ENCODE measurements at regions not wholly inside any gene's neighbourhood (a gene's known extent, or its start where the extent isn't known, plus 50 kb on each side); places are given as distances from the start of the nearest gene placed in this dataset.

- Mint-ChIP-seq H3K36me3 (ENCODE audit: low read depth) (no peaks in the 10 kb centered on the region), H3K9me3 (no peaks in the 10 kb centered on the region), H3K4me3 (no peak overlapping the region), H3K27me3 (ENCODE audit: insufficient read depth) (no peaks in the 10 kb centered on the region), H3K4me1 (ENCODE audit: low read depth) (no peaks in the 10 kb centered on the region), H3K27ac (no peak overlapping the region)
- no peak for DNase-seq (ENCODE audit: low spot score)
- intact Hi-C loops (cut with micrococcal nuclease): no loop called here
Observed at GRCh38 chr3:84082726-84083125, 876.1 kb upstream of the CADM2 start.

GRCh38 chr3:84092907-84093306 is 865.9 kb upstream of the CADM2 start:
- Mint-ChIP-seq H3K27me3 (ENCODE audit: insufficient read depth) (no peaks in the 10 kb centered on the region), H3K4me3 (no peak overlapping the region), H3K36me3 (ENCODE audit: low read depth) (no peaks in the 10 kb centered on the region), H3K9me3 (no peaks in the 10 kb centered on the region), H3K4me1 (ENCODE audit: low read depth) (no peaks in the 10 kb centered on the region), H3K27ac (no peak overlapping the region)
- no peak for DNase-seq (ENCODE audit: low spot score)
- intact Hi-C loops (cut with micrococcal nuclease): no loop called here

- Mint-ChIP-seq H3K27me3 (ENCODE audit: insufficient read depth) (no peaks in the 10 kb centered on the region), H3K9me3 (peaks cover 4% of the 10 kb centered on the region), H3K27ac (no peak overlapping the region), H3K4me1 (ENCODE audit: low read depth) (no peaks in the 10 kb centered on the region), H3K4me3 (no peak overlapping the region), H3K36me3 (ENCODE audit: low read depth) (no peaks in the 10 kb centered on the region)
- no peak for DNase-seq (ENCODE audit: low spot score)
- intact Hi-C loops (cut with micrococcal nuclease): no loop called here
Observed at GRCh38 chr3:84096188-84096587, 862.6 kb upstream of the CADM2 start.

DNA sequence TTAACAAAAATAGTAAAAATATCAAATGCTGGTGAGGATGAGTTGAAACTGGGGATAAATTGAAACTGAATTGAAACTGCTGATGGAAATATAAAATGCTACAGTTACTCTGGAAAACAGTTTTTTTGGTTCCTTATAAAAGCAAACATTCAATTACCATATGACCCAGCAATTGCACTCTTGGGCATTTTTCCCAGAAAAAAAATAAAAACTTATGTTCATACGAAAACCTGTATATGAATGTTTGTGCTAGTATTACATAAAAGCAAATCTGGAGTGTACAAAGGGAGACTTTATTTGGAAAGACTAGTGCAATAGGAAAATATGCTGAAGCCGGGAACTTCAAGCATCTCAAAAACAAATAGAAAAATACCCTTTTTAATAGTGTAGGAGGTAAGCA is 857.9 kb upstream of the CADM2 start:
- H3K4me1 Mint-ChIP-seq (ENCODE audit: low read depth): no peaks in the 10 kb centered on the region

DNA sequence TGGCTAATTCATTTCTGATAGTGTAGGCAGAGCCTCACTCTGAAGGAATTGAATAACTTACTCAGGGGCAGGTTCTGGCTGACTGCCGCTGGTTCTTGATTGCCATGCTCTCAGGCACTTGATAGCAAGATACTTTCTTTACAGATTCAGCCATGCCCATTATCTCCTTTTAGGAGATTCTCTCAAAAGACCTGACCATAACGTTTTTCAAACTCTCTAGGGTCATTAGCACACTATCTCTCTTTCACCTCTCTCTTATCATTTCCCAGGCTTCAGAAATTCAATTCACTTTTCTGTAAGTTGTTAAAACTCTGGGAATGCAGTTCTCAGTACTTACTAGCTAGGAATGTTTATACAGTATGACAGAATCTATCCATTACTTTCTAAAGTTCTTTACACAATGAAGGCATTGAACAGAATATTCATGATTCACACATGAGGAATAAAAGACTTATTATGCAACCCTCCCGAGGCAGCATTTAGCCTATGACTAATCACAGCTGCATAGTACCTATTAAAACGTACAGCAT is 850.3 kb upstream of the CADM2 start:
- Mint-ChIP-seq H3K36me3 (ENCODE audit: low read depth) (no peaks in the 10 kb centered on the region), H3K27me3 (ENCODE audit: insufficient read depth) (no peaks in the 10 kb centered on the region), H3K9me3 (peaks cover 9% of the 10 kb centered on the region), H3K27ac (no peak overlapping the region), H3K4me3 (no peak overlapping the region), H3K4me1 (ENCODE audit: low read depth) (no peaks in the 10 kb centered on the region)
- no peak for DNase-seq (ENCODE audit: low spot score)
- intact Hi-C loops (cut with micrococcal nuclease): no loop called here

More for the DNA sequence above, 857.9 kb upstream of the CADM2 start:
- no peaks in the 10 kb centered on the region for H3K36me3 Mint-ChIP-seq (ENCODE audit: low read depth)
- peaks cover 7% of the 10 kb centered on the region for H3K9me3 Mint-ChIP-seq
- no peak overlapping the region for H3K4me3 Mint-ChIP-seq
- no peak overlapping the region for H3K27ac Mint-ChIP-seq
- intact Hi-C loops (cut with micrococcal nuclease): no loop called here
- no peaks in the 10 kb centered on the region for H3K27me3 Mint-ChIP-seq (ENCODE audit: insufficient read depth)
- no peak for DNase-seq (ENCODE audit: low spot score)

- intact Hi-C loops (cut with micrococcal nuclease): no loop called here
- Mint-ChIP-seq H3K4me1 (ENCODE audit: low read depth) (no peaks in the 10 kb centered on the region), H3K9me3 (peaks cover 9% of the 10 kb centered on the region), H3K36me3 (ENCODE audit: low read depth) (no peaks in the 10 kb centered on the region), H3K27ac (no peak overlapping the region), H3K4me3 (no peak overlapping the region), H3K27me3 (ENCODE audit: insufficient read depth) (no peaks in the 10 kb centered on the region)
- no peak for DNase-seq (ENCODE audit: low spot score)
Observed at GRCh38 chr3:84109911-84110310, 848.9 kb upstream of the CADM2 start.

DNA sequence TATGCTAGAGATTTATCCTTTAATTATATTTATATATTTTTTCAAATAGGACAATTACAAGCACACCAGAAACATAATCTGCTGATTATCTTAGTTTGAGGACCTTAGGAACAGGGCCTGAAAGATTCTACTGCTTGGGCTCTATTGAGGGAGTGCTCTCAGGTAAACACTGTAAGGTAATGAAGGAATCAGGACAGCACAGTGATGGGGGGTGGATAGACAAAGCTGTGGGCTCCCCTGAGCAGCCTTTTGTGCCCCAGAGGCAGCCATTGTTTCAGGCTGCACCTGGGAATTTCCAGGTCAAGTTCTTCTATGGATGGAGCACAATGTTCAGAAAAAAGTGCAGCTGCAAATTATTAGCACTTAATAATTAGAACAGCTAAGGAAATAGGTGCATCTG is 848.0 kb upstream of the CADM2 start:
- Mint-ChIP-seq H3K4me1 (ENCODE audit: low read depth) (no peaks in the 10 kb centered on the region), H3K4me3 (no peak overlapping the region), H3K27me3 (ENCODE audit: insufficient read depth) (no peaks in the 10 kb centered on the region), H3K27ac (no peak overlapping the region), H3K9me3 (peaks cover 16% of the 10 kb centered on the region), H3K36me3 (ENCODE audit: low read depth) (no peaks in the 10 kb centered on the region)
- intact Hi-C loops (cut with micrococcal nuclease): no loop called here
- DNase-seq (ENCODE audit: low spot score): no peak

GRCh38 chr3:84125201-84125721 is 833.5 kb upstream of the CADM2 start:
- no peak overlapping the region for H3K4me3 Mint-ChIP-seq
- no peak for DNase-seq (ENCODE audit: low spot score)
- no peaks in the 10 kb centered on the region for H3K4me1 Mint-ChIP-seq (ENCODE audit: low read depth)
- H3K27me3 Mint-ChIP-seq (ENCODE audit: insufficient read depth): no peaks in the 10 kb centered on the region
- H3K9me3 Mint-ChIP-seq: peaks cover 16% of the 10 kb centered on the region
- intact Hi-C loops (cut with micrococcal nuclease): no loop called here
- no peaks in the 10 kb centered on the region for H3K36me3 Mint-ChIP-seq (ENCODE audit: low read depth)
- H3K27ac Mint-ChIP-seq: no peak overlapping the region

DNA sequence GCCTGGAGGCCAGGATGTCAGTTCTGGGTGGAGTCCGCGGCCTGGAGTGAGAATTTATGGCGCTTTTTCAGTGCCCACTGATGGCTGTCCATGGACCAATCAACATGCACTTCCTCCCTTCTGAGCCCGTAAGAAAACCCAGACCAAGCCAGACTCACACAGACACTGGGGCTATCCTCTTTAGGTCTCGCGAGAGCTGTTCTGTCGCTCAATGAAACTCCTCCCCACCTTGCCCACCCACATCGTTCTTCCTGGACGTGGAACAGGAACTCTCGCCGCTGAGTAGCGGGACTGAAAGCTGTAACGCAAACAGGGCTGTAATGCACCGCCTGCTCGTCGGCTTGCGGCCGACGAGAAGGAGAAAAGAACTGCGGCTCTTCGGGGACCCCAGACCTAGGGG is 833.0 kb upstream of the CADM2 start:
- peaks cover 16% of the 10 kb centered on the region for H3K9me3 Mint-ChIP-seq
- H3K4me3 Mint-ChIP-seq: no peak overlapping the region
- H3K27ac Mint-ChIP-seq: no peak overlapping the region
- DNase-seq (ENCODE audit: low spot score): no peak
- H3K4me1 Mint-ChIP-seq (ENCODE audit: low read depth): no peaks in the 10 kb centered on the region
- intact Hi-C loops (cut with micrococcal nuclease): no loop called here
- H3K27me3 Mint-ChIP-seq (ENCODE audit: insufficient read depth): no peaks in the 10 kb centered on the region
- no peaks in the 10 kb centered on the region for H3K36me3 Mint-ChIP-seq (ENCODE audit: low read depth)

- Mint-ChIP-seq H3K4me1 (ENCODE audit: low read depth) (no peaks in the 10 kb centered on the region), H3K36me3 (ENCODE audit: low read depth) (no peaks in the 10 kb centered on the region), H3K27ac (no peak overlapping the region), H3K9me3 (peaks cover 16% of the 10 kb centered on the region), H3K27me3 (ENCODE audit: insufficient read depth) (no peaks in the 10 kb centered on the region), H3K4me3 (no peak overlapping the region)
- no peak for DNase-seq (ENCODE audit: low spot score)
- intact Hi-C loops (cut with micrococcal nuclease): no loop called here
Observed at GRCh38 chr3:84126160-84126559, 832.6 kb upstream of the CADM2 start.

GRCh38 chr3:84128024-84128423 is 830.8 kb upstream of the CADM2 start:
- Mint-ChIP-seq H3K4me3 (no peak overlapping the region), H3K36me3 (ENCODE audit: low read depth) (no peaks in the 10 kb centered on the region), H3K4me1 (ENCODE audit: low read depth) (no peaks in the 10 kb centered on the region), H3K9me3 (peaks cover 15% of the 10 kb centered on the region), H3K27ac (no peak overlapping the region), H3K27me3 (ENCODE audit: insufficient read depth) (no peaks in the 10 kb centered on the region)
- intact Hi-C loops (cut with micrococcal nuclease): no loop called here
- DNase-seq (ENCODE audit: low spot score): no peak

GRCh38 chr3:84136425-84136824 is 822.4 kb upstream of the CADM2 start:
- no peak for DNase-seq (ENCODE audit: low spot score)
- no peak overlapping the region for H3K27ac Mint-ChIP-seq
- H3K36me3 Mint-ChIP-seq (ENCODE audit: low read depth): no peaks in the 10 kb centered on the region
- no peak overlapping the region for H3K4me3 Mint-ChIP-seq
- intact Hi-C loops (cut with micrococcal nuclease): no loop called here
- no peaks in the 10 kb centered on the region for H3K4me1 Mint-ChIP-seq (ENCODE audit: low read depth)
- no peaks in the 10 kb centered on the region for H3K27me3 Mint-ChIP-seq (ENCODE audit: insufficient read depth)
- peaks cover 4% of the 10 kb centered on the region for H3K9me3 Mint-ChIP-seq

- Mint-ChIP-seq H3K9me3 (peaks cover 3% of the 10 kb centered on the region), H3K36me3 (ENCODE audit: low read depth) (no peaks in the 10 kb centered on the region), H3K4me1 (ENCODE audit: low read depth) (no peaks in the 10 kb centered on the region), H3K27me3 (ENCODE audit: insufficient read depth) (no peaks in the 10 kb centered on the region), H3K27ac (no peak overlapping the region), H3K4me3 (no peak overlapping the region)
- DNase-seq (ENCODE audit: low spot score): no peak
- intact Hi-C loops (cut with micrococcal nuclease): no loop called here
Observed at GRCh38 chr3:84140631-84141030, 818.2 kb upstream of the CADM2 start.

- no peak for DNase-seq (ENCODE audit: low spot score)
- H3K27me3 Mint-ChIP-seq (ENCODE audit: insufficient read depth): no peaks in the 10 kb centered on the region
- H3K4me3 Mint-ChIP-seq: no peak overlapping the region
- H3K27ac Mint-ChIP-seq: no peak overlapping the region
- H3K36me3 Mint-ChIP-seq (ENCODE audit: low read depth): no peaks in the 10 kb centered on the region
- peaks cover 3% of the 10 kb centered on the region for H3K9me3 Mint-ChIP-seq
- intact Hi-C loops (cut with micrococcal nuclease): no loop called here
- H3K4me1 Mint-ChIP-seq (ENCODE audit: low read depth): no peaks in the 10 kb centered on the region
Observed at GRCh38 chr3:84141571-84141970, 817.2 kb upstream of the CADM2 start.

Measured in activated T-helper 1 cell treated with anti-CD3 and anti-CD28 coated beads, Interleukin-12 subunit alpha, Interleukin-12 subunit beta, Interleukin-2, Interleukin-4 antibody, amounts not matched to agents 30 ng/mL and 10 ng/mL and 1 ng/mL, durations not matched to agents 14 hours and 24 hours and 36 hours (primary cell).